ENCODE measurements at regions not wholly inside any gene's neighbourhood (a gene's known extent, or its start where the extent isn't known, plus 50 kb on each side); places are given as distances from the start of the nearest gene placed in this dataset.
"Not testable (repeated sequence)": the region's sequence is repeated elsewhere in the genome, so short reads cannot be mapped to it uniquely, and the experiment has no call there.

- TF ChIP-seq CTCF (IDR thresholded peaks at IDR 0.05; ENCODE audit: low read depth, low read length) (no peak), POLR2A (IDR thresholded peaks at IDR 0.05; ENCODE audit: extremely low read depth, insufficient read length) (no peak), MYC (IDR thresholded peaks at IDR 0.05; ENCODE audit: low read depth, low read length) (no peak)
- no peak overlapping the region for H3K4me3 ChIP-seq (ENCODE audit: low read depth, low read length)
- no peak for DNase-seq (ENCODE audit: low read depth)
These were observed 597.9 kb downstream of the DMRTA1 start for GRCh38 chr9:23044549-23044948.

- H3K4me3 ChIP-seq (ENCODE audit: low read depth, low read length); DNase-seq (ENCODE audit: low read depth): not testable (repeated sequence)
These were observed 599.4 kb downstream of the DMRTA1 start for GRCh38 chr9:23046026-23046425.

GRCh38 chr9:23050548-23050947, 603.9 kb downstream of the DMRTA1 start:
- H3K4me3 ChIP-seq (ENCODE audit: low read depth, low read length), result no peak overlapping the region
- DNase-seq (ENCODE audit: low read depth), result no peak
- TF ChIP-seq MYC (IDR thresholded peaks at IDR 0.05; ENCODE audit: low read depth, low read length), result no peak
- TF ChIP-seq POLR2A (IDR thresholded peaks at IDR 0.05; ENCODE audit: extremely low read depth, insufficient read length), result no peak
- TF ChIP-seq, protein P1, sequence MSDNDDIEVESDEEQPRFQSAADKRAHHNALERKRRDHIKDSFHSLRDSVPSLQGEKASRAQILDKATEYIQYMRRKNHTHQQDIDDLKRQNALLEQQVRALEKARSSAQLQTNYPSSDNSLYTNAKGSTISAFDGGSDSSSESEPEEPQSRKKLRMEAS (IDR thresholded peaks at IDR 0.05; ENCODE audit: low read depth, low read length), result no peak
- no peak for TF ChIP-seq CTCF (IDR thresholded peaks at IDR 0.05; ENCODE audit: low read depth, low read length)

DNA sequence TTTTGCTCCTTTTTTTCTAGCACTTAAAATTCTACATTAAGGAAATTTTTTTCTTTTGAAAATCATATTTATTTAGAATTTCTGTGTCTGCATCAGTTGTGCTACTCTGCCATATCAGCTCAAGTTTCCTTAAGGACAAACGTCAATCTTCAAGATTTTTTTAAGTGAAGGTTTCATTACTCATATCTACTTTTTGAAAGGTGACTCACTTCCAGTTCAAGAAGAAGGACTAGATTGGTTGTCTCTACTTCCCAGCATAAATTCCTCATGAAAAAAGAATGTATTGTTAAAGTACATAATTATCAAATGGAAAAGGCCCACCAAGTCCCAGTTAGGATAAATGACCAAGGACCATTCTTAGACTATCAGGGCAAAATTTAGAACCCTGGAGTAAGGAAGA, 626.5 kb downstream of the DMRTA1 start:
- TF ChIP-seq POLR2A (IDR thresholded peaks at IDR 0.05; ENCODE audit: extremely low read depth, insufficient read length) (no peak), CTCF (IDR thresholded peaks at IDR 0.05; ENCODE audit: low read depth, low read length) (no peak), MYC (IDR thresholded peaks at IDR 0.05; ENCODE audit: low read depth, low read length) (no peak)
- TF ChIP-seq, protein P1 (IDR thresholded peaks at IDR 0.05; ENCODE audit: low read depth, low read length), result no peak
- H3K4me3 ChIP-seq (ENCODE audit: low read depth, low read length), result no peak overlapping the region
- DNase-seq (ENCODE audit: low read depth), result no peak

DNA sequence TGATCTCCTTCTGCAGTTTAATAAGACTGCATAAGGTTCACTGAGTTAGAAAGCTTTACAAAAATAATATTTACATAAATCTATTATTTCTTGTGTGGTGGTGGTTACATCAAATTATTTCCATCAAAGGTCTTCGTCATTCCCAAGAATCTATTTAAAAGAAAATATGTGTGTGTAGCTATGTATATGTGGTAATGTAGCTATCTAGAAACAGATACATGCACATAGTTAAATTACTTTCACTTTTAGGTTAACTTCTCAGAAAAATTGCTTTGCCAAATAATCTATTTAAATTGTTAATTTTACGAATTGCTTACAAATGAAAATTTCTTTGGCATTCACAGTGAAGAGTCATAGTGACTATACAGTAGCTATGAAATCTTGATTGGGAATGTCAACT, 633.2 kb downstream of the DMRTA1 start:
- TF ChIP-seq, protein P1 (IDR thresholded peaks at IDR 0.05; ENCODE audit: low read depth, low read length), result no peak
- TF ChIP-seq POLR2A (IDR thresholded peaks at IDR 0.05; ENCODE audit: extremely low read depth, insufficient read length) (no peak), CTCF (IDR thresholded peaks at IDR 0.05; ENCODE audit: low read depth, low read length) (no peak), MYC (IDR thresholded peaks at IDR 0.05; ENCODE audit: low read depth, low read length) (no peak)
- H3K4me3 ChIP-seq (ENCODE audit: low read depth, low read length), result no peak overlapping the region
- no peak for DNase-seq (ENCODE audit: low read depth)

DNA sequence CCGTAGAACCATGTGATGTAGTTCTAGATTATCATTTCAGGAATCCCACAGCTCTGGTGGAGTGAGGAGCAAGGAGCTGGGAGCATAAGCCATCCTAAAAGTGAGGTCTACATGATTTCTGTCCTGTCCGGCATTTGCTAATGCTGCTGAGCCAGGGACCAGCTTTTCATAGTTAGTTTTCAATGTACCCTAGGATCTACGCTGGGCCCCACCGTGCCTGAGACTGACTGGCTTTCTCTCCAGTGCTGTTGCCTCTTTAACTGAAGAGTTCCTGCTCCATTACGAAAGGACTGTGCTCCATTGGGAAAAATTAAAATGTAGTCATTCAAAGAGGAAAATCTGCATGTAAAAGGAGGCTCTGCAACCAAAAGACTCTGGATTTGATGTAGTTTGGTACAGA, 634.8 kb downstream of the DMRTA1 start:
- no peak overlapping the region for H3K4me3 ChIP-seq (ENCODE audit: low read depth, low read length)
- no peak for DNase-seq (ENCODE audit: low read depth)
- TF ChIP-seq POLR2A (IDR thresholded peaks at IDR 0.05; ENCODE audit: extremely low read depth, insufficient read length), result no peak
- TF ChIP-seq, protein P1 (IDR thresholded peaks at IDR 0.05; ENCODE audit: low read depth, low read length), result no peak
- TF ChIP-seq MYC (IDR thresholded peaks at IDR 0.05; ENCODE audit: low read depth, low read length), result no peak
- TF ChIP-seq CTCF (IDR thresholded peaks at IDR 0.05; ENCODE audit: low read depth, low read length), result no peak
